OCI-LY1 (cell line): ENCODE measurements at regions not wholly inside any gene's neighbourhood (a gene's known extent, or its start where the extent isn't known, plus 50 kb on each side); places are given as distances from the start of the nearest gene placed in this dataset.

Source experiments
- EZH2 ChIP-seq: fragments of 200-600 bp; sonication (generic), shearing (Covaris generic); IDR thresholded peaks from 2 replicates; pipeline ENCODE4 v1.8.0; 2017; ENCODE audit warnings: borderline replicate concordance, mixed run types, mild to moderate bottlenecking, antibody characterized with exemption, low read length, moderate library complexity, mixed read lengths
- TF ChIP-seq, protein P1 (sequence below): fragments of 200-600 bp; sonication (generic), shearing (Covaris generic); IDR thresholded peaks from 2 replicates; pipeline ENCODE4 v1.5.1; 2017; ENCODE audit warnings: mild to moderate bottlenecking, antibody characterized with exemption, low read length, moderate library complexity, mixed read lengths

- TF ChIP-seq, protein P1, sequence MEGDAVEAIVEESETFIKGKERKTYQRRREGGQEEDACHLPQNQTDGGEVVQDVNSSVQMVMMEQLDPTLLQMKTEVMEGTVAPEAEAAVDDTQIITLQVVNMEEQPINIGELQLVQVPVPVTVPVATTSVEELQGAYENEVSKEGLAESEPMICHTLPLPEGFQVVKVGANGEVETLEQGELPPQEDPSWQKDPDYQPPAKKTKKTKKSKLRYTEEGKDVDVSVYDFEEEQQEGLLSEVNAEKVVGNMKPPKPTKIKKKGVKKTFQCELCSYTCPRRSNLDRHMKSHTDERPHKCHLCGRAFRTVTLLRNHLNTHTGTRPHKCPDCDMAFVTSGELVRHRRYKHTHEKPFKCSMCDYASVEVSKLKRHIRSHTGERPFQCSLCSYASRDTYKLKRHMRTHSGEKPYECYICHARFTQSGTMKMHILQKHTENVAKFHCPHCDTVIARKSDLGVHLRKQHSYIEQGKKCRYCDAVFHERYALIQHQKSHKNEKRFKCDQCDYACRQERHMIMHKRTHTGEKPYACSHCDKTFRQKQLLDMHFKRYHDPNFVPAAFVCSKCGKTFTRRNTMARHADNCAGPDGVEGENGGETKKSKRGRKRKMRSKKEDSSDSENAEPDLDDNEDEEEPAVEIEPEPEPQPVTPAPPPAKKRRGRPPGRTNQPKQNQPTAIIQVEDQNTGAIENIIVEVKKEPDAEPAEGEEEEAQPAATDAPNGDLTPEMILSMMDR: no peak
- no peak for TF ChIP-seq EZH2
Measured at GRCh38 chr4:180407275-180407885, 1835.8 kb upstream of the TENM3 start.
